Activated CD4-positive, alpha-beta memory T cell treated with anti-CD3 and anti-CD28 coated beads, Interleukin-2, amount 10 ng/mL, durations not matched to agents 7 days and 5 days (primary cell): ENCODE measurements at regions not wholly inside any gene's neighbourhood (a gene's known extent, or its start where the extent isn't known, plus 50 kb on each side); places are given as distances from the start of the nearest gene placed in this dataset.

Experiments used
- CTCF ChIA-PET: fragments of 350-600 bp; sonication (Branson Sonifier 250); formaldehyde crosslinking; loops from one replicate; lab custom pipeline; 2021; ENCODE audit warnings: antibody characterized with exemption, inconsistent platforms; lab: Charles Lee
- POLR2A ChIA-PET: fragments of 350-600 bp; sonication (Branson Sonifier 250); formaldehyde crosslinking; loops from one replicate; lab custom pipeline; 2021; ENCODE audit warnings: antibody characterized with exemption; lab: Charles Lee
- DNase-seq: peaks from one replicate; pipeline ENCODE4 v3.0.0-alpha.2; 2020
- H3K27ac Mint-ChIP-seq: one replicate; pipeline ENCODE4 v1.8.0; 2021; ENCODE audit warnings: mild to moderate bottlenecking, mixed read lengths
- H3K27me3 Mint-ChIP-seq: one replicate; pipeline ENCODE4 v1.8.0; 2021; ENCODE audit warnings: mixed read lengths
- H3K36me3 Mint-ChIP-seq: one replicate; pipeline ENCODE4 v1.8.0; 2021; ENCODE audit warnings: low read depth, mixed read lengths
- H3K4me1 Mint-ChIP-seq: one replicate; pipeline ENCODE4 v1.8.0; 2021; ENCODE audit warnings: mixed read lengths
- H3K4me3 Mint-ChIP-seq: one replicate; pipeline ENCODE4 v1.8.0; 2021; ENCODE audit warnings: mild to moderate bottlenecking, mixed read lengths
- H3K9me3 Mint-ChIP-seq: one replicate; pipeline ENCODE4 v1.8.0; 2021; ENCODE audit warnings: mixed read lengths

GRCh38 chr1:112264010-112264409, 132.0 kb upstream of the CTTNBP2NL start:
- DNase-seq = no peak
- no peak overlapping the region for H3K4me3 Mint-ChIP-seq
- H3K36me3 Mint-ChIP-seq = no peaks in the 10 kb centered on the region
- POLR2A ChIA-PET = no interaction called here
- H3K27me3 Mint-ChIP-seq = peaks cover 14% of the 10 kb centered on the region
- no peak overlapping the region for H3K27ac Mint-ChIP-seq
- H3K9me3 Mint-ChIP-seq = no peaks in the 10 kb centered on the region
- CTCF ChIA-PET = no interaction called here
- H3K4me1 Mint-ChIP-seq = no peaks in the 10 kb centered on the region

- Mint-ChIP-seq H3K4me3 (no peak overlapping the region), H3K27me3 (peaks cover 14% of the 10 kb centered on the region), H3K9me3 (no peaks in the 10 kb centered on the region), H3K4me1 (no peaks in the 10 kb centered on the region), H3K27ac (no peak overlapping the region), H3K36me3 (no peaks in the 10 kb centered on the region)
- ChIA-PET CTCF (no interaction called here), POLR2A (no interaction called here)
- no peak for DNase-seq
Measured at GRCh38 chr1:112264553-112264952, 131.5 kb upstream of the CTTNBP2NL start.

GRCh38 chr1:112265931-112266330, 130.1 kb upstream of the CTTNBP2NL start:
- CTCF ChIA-PET = no interaction called here
- Mint-ChIP-seq H3K4me3 (no peak overlapping the region), H3K36me3 (no peaks in the 10 kb centered on the region), H3K27ac (no peak overlapping the region), H3K9me3 (no peaks in the 10 kb centered on the region), H3K27me3 (peaks cover 15% of the 10 kb centered on the region), H3K4me1 (no peaks in the 10 kb centered on the region)
- no peak for DNase-seq
- POLR2A ChIA-PET = no interaction called here

- H3K27me3 Mint-ChIP-seq = peaks cover 19% of the 10 kb centered on the region
- H3K9me3 Mint-ChIP-seq = no peaks in the 10 kb centered on the region
- CTCF ChIA-PET = no interaction called here
- no peak overlapping the region for H3K4me3 Mint-ChIP-seq
- H3K4me1 Mint-ChIP-seq = no peaks in the 10 kb centered on the region
- POLR2A ChIA-PET = no interaction called here
- H3K27ac Mint-ChIP-seq = no peak overlapping the region
- no peaks in the 10 kb centered on the region for H3K36me3 Mint-ChIP-seq
- no peak for DNase-seq
Measured at GRCh38 chr1:112267206-112267605, 128.8 kb upstream of the CTTNBP2NL start.

GRCh38 chr1:112267929-112268328, 128.1 kb upstream of the CTTNBP2NL start:
- Mint-ChIP-seq H3K9me3 (no peaks in the 10 kb centered on the region), H3K4me1 (no peaks in the 10 kb centered on the region), H3K4me3 (no peak overlapping the region), H3K27ac (no peak overlapping the region), H3K36me3 (no peaks in the 10 kb centered on the region), H3K27me3 (peaks cover 19% of the 10 kb centered on the region)
- CTCF ChIA-PET = no interaction called here
- DNase-seq = no peak
- POLR2A ChIA-PET = no interaction called here

- CTCF ChIA-PET = no interaction called here
- Mint-ChIP-seq H3K9me3 (no peaks in the 10 kb centered on the region), H3K4me1 (no peaks in the 10 kb centered on the region), H3K36me3 (no peaks in the 10 kb centered on the region), H3K4me3 (no peak overlapping the region), H3K27me3 (peaks cover 19% of the 10 kb centered on the region), H3K27ac (no peak overlapping the region)
- DNase-seq = no peak
- POLR2A ChIA-PET = no interaction called here
Measured at GRCh38 chr1:112268408-112268807, 127.6 kb upstream of the CTTNBP2NL start.

GRCh38 chr1:112271270-112271669, 124.7 kb upstream of the CTTNBP2NL start:
- no peak overlapping the region for H3K4me3 Mint-ChIP-seq
- no peak overlapping the region for H3K27ac Mint-ChIP-seq
- ChIA-PET CTCF (no interaction called here), POLR2A (no interaction called here)
- H3K4me1 Mint-ChIP-seq = no peaks in the 10 kb centered on the region
- peaks cover 22% of the 10 kb centered on the region for H3K27me3 Mint-ChIP-seq
- DNase-seq = no peak
- H3K9me3 Mint-ChIP-seq = no peaks in the 10 kb centered on the region
- H3K36me3 Mint-ChIP-seq = no peaks in the 10 kb centered on the region

GRCh38 chr1:112272101-112272772, 123.8 kb upstream of the CTTNBP2NL start:
- H3K27ac Mint-ChIP-seq = no peak overlapping the region
- no peaks in the 10 kb centered on the region for H3K4me1 Mint-ChIP-seq
- H3K4me3 Mint-ChIP-seq = no peak overlapping the region
- POLR2A ChIA-PET = no interaction called here
- DNase-seq = no peak
- H3K36me3 Mint-ChIP-seq = no peaks in the 10 kb centered on the region
- no peaks in the 10 kb centered on the region for H3K9me3 Mint-ChIP-seq
- peaks cover 19% of the 10 kb centered on the region for H3K27me3 Mint-ChIP-seq
- CTCF ChIA-PET = no interaction called here

- H3K36me3 Mint-ChIP-seq = no peaks in the 10 kb centered on the region
- H3K27me3 Mint-ChIP-seq = peaks cover 13% of the 10 kb centered on the region
- no peak for DNase-seq
- H3K27ac Mint-ChIP-seq = no peak overlapping the region
- POLR2A ChIA-PET = no interaction called here
- no peaks in the 10 kb centered on the region for H3K9me3 Mint-ChIP-seq
- no peak overlapping the region for H3K4me3 Mint-ChIP-seq
- CTCF ChIA-PET = no interaction called here
- H3K4me1 Mint-ChIP-seq = no peaks in the 10 kb centered on the region
Measured at GRCh38 chr1:112284796-112285195, 111.2 kb upstream of the CTTNBP2NL start.

- no peak for DNase-seq
- H3K36me3 Mint-ChIP-seq = no peaks in the 10 kb centered on the region
- CTCF ChIA-PET = no interaction called here
Measured at GRCh38 chr1:112285316-112285715, 110.7 kb upstream of the CTTNBP2NL start.

GRCh38 chr1:112285746-112286145, 110.3 kb upstream of the CTTNBP2NL start:
- Mint-ChIP-seq H3K27me3 (peaks cover 16% of the 10 kb centered on the region), H3K4me3 (no peak overlapping the region), H3K36me3 (no peaks in the 10 kb centered on the region), H3K27ac (no peak overlapping the region), H3K9me3 (no peaks in the 10 kb centered on the region), H3K4me1 (no peaks in the 10 kb centered on the region)
- CTCF ChIA-PET = no interaction called here
- POLR2A ChIA-PET = no interaction called here
- no peak for DNase-seq

More at GRCh38 chr1:112285316-112285715, 110.7 kb upstream of the CTTNBP2NL start:
- no peaks in the 10 kb centered on the region for H3K4me1 Mint-ChIP-seq
- no peaks in the 10 kb centered on the region for H3K9me3 Mint-ChIP-seq
- no peak overlapping the region for H3K4me3 Mint-ChIP-seq
- H3K27ac Mint-ChIP-seq = no peak overlapping the region
- peaks cover 13% of the 10 kb centered on the region for H3K27me3 Mint-ChIP-seq
- POLR2A ChIA-PET = no interaction called here

- no peaks in the 10 kb centered on the region for H3K4me1 Mint-ChIP-seq
- no peak overlapping the region for H3K4me3 Mint-ChIP-seq
- no peaks in the 10 kb centered on the region for H3K36me3 Mint-ChIP-seq
- H3K27ac Mint-ChIP-seq = no peak overlapping the region
- H3K9me3 Mint-ChIP-seq = no peaks in the 10 kb centered on the region
- H3K27me3 Mint-ChIP-seq = peaks cover 12% of the 10 kb centered on the region
- no peak for DNase-seq
- POLR2A ChIA-PET = no interaction called here
- CTCF ChIA-PET = interaction anchor here (1.2 kb wide), 1 partner anchor 71 kb away, joined by 4 read pairs; no protein-coding TSS in a partner anchor
Measured at GRCh38 chr1:112296908-112297307, 99.1 kb upstream of the CTTNBP2NL start.

- Mint-ChIP-seq H3K4me1 (no peaks in the 10 kb centered on the region), H3K27me3 (peaks cover 9% of the 10 kb centered on the region), H3K36me3 (no peaks in the 10 kb centered on the region), H3K27ac (no peak overlapping the region), H3K4me3 (no peak overlapping the region), H3K9me3 (no peaks in the 10 kb centered on the region)
- DNase-seq = no peak
- ChIA-PET POLR2A (no interaction called here), CTCF (interaction anchor here (1.2 kb wide), 1 partner anchor 71 kb away, joined by 4 read pairs; no protein-coding TSS in a partner anchor)
Measured at GRCh38 chr1:112297536-112297935, 98.5 kb upstream of the CTTNBP2NL start.

GRCh38 chr1:112298558-112298957, 97.5 kb upstream of the CTTNBP2NL start:
- Mint-ChIP-seq H3K36me3 (no peaks in the 10 kb centered on the region), H3K4me1 (no peaks in the 10 kb centered on the region), H3K9me3 (no peaks in the 10 kb centered on the region), H3K27me3 (peaks cover 15% of the 10 kb centered on the region), H3K4me3 (no peak overlapping the region), H3K27ac (no peak overlapping the region)
- POLR2A ChIA-PET = no interaction called here
- peak; percentile 53 for DNase-seq
- CTCF ChIA-PET = interaction anchor here (0.5 to 3.0 kb wide), 4 partner anchors 23 to 72 kb away, joined by 3 to 19 read pairs (median 6); no protein-coding TSS in a partner anchor
